Stimulated activated CD8-positive, alpha-beta memory T cell treated with anti-CD3 and anti-CD28 coated beads, Interleukin-12 subunit alpha, Interleukin-12 subunit beta, amount 100 ng/mL, for 1 hour (primary cell): ENCODE measurements at regions not wholly inside any gene's neighbourhood (a gene's known extent, or its start where the extent isn't known, plus 50 kb on each side); places are given as distances from the start of the nearest gene placed in this dataset.
"Not testable (repeated sequence)": the region's sequence is repeated elsewhere in the genome, so short reads cannot be mapped to it uniquely, and the experiment has no call there.

Experiments
- DNase-seq: peaks from one replicate; pipeline ENCODE4 v3.0.0-alpha.2; 2020; ENCODE audit warnings: low read depth

DNA sequence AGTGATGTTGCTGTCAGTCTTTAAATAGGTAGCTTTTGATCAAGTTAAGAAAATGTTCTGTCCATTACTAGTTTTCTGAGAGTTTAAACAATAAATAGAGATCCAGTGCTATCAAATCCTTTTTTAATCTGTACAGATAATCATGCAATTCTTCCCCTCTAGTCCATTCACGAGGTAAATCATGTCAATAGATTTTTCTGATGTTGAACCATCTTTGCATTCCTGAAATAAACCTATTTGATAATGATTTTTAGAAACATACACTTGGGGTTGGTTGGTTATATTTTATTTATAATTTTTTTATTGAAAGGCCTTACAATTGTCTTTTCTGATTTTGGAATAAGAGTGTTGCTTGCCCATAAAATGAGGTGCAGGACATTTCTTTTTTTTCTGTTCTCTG lies 95.0 kb downstream of the FAM53A start:
- no peak for DNase-seq

DNA sequence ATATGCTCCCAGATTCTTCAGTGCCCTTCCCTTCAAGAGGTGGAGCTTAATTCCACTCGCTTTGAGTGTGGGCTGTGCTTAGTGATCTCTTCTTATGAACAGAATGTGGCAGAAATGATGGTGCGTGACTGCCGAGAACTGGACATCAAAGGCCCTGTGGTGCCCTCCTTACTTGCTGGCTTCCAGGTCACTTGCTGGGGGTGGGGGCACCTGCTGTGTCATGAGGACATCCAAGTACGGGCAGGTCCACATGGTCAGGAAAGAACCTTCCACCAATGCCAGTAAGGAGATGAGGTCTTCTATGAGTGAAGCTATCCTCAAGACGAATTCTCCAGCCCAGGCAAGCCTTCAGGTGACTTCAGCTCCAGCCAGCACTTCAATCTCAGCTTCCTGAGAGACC lies 95.8 kb downstream of the FAM53A start:
- DNase-seq = no peak

- DNase-seq = no peak
Measured at GRCh38 chr4:1584498-1584897, 99.6 kb downstream of the FAM53A start.

- DNase-seq = no peak
Measured at GRCh38 chr4:1583859-1584258, 100.3 kb downstream of the FAM53A start.

GRCh38 chr4:1583051-1583785 lies 100.9 kb downstream of the FAM53A start:
- no peak for DNase-seq

GRCh38 chr4:1582227-1582626 lies 101.9 kb downstream of the FAM53A start:
- DNase-seq = no peak

DNA sequence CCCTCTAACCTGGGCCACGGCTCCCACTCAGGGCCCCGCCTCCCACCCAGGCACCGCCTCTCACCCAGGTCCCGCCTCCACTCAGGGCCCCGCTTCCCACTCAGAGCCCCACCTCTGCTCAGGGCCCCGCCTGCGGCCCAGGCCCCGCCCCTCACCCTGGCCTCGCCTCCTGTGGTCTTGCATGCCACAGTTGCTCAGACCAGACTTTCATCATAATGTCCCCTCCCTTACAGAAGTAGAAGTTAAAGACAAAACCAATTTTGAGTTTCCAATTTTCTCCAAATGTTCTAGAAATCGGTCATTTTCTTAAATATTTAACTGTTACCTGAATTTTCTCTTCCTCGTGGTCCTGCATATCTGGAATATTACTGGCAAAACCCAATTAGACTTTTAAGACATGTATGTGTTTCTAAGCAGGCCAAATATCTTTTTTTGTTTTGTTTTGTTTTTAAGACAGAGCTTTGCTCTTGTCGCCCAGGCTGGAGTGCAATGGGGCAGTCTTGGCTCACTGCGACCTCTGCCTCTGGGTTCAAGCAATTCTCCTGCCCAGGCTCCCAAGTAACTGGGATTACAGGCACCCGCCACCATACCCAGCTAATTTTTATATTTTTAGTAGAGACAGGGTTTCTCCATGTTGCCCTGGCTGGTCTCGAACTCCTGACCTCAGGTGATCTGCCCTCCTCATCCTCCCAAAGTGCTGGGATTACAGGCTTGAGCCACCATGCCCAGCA lies 102.8 kb downstream of the FAM53A start:
- DNase-seq = peak; percentile 72

DNA sequence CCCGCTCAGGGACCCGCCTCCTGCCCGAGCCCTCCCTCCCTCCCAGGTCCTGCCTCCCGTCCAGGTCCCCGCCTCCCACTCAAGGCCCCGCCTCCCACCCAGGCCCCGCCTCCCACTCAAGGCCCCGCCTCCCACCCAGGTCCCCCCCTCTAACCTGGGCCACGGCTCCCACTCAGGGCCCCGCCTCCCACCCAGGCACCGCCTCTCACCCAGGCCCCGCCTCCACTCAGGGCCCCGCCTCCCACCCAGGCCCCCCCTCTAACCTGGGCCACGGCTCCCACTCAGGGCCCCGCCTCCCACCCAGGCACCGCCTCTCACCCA lies 103.5 kb downstream of the FAM53A start:
- not testable (repeated sequence) for DNase-seq

GRCh38 chr4:1579901-1580691 lies 104.0 kb downstream of the FAM53A start:
- DNase-seq = peak; percentile 85

DNA sequence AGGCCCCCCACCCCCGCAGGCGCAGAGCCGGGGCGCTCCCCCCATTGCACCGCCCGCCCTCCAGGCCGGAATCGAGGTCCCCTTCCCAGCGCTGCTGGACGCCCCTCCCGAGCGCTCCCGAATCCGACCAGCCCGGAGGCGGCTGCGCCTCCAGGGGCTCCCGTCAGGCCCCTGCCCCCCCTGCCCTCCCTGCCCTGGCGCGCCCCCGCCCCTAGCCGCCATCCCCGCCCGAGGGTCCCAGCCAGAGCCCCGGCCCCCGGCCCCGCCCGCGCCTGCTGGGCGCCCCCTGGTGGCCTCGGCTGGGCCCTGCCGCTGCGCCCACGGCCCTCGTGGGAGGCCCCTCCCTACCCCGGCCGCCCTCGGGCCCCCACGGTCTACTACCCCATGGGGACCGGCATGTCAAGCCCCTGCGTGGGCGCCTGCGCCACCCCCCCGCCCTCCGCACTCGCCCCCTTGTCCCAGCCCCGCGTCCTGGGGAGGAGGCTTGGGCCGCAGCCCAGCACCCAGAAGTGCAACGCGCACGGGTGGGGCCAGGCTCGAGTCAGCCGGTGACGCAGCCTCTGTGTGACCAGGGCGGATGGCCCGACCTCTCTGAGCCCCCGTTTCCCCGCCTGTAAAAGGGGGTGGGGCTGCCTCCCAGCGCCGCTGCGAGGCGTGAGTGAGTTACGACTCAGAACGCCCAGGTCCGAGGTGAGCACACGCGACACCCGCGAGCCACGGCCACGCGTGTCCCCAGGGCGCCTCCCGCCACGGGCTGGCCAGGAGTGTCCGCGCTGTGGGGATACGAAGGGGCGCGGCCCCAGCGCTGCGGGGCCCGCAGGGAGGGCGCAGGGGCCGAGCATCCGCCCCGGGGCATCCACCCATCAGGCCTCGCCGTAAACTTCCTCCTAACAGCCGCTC lies 104.9 kb downstream of the FAM53A start:
- DNase-seq = peak; percentile 59

DNA sequence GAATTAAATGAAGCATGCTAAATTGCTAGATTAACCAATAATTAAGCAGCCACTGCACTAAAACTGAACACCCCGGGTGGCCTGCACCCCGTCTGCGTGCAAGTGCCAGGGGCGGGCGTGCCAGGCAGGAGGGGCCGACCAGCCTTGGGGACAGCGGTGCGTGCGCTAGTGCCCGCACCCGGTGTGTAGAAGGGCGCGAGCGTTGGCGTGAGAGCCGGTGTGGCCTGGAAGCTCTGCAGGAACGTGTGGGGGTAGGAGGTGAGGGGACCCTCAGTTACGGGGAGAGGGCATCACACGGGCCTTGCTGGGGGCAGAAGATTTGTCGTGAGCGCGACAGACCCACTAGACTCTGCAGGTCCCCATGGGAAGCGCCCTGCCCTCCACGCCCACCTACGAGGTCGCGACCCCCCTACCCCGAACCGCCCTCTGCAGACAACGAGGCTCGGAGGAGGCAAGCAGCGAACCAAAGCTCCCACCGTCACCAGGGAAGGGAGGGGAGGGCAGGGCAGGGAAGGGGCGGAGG lies 105.8 kb downstream of the FAM53A start:
- DNase-seq = no peak

DNA sequence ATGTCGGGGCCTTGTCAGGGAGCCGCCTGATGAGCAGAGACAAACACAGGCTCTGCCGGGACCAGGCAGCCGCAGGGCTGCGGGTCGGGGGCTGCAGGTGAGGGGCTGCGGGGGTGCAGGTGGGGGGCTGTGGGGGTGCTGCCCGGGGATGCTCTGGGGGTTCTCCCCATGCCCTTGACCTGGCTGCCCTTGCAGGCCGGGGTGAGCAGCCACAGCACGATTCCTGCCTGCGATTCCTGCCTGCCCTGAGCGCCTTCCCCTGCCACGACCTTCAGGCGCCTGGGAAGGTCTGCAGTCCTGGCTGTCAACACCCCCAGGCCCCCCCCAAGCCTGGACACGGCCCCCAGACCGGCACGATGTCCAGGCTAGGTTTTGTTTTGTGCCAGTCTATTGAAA lies 106.3 kb downstream of the FAM53A start:
- no peak for DNase-seq

GRCh38 chr4:1576961-1577821 lies 106.9 kb downstream of the FAM53A start:
- no peak for DNase-seq

GRCh38 chr4:1576304-1576960 lies 107.7 kb downstream of the FAM53A start:
- DNase-seq = no peak

- no peak for DNase-seq
Measured at GRCh38 chr4:1575418-1576303, 108.5 kb downstream of the FAM53A start.

DNA sequence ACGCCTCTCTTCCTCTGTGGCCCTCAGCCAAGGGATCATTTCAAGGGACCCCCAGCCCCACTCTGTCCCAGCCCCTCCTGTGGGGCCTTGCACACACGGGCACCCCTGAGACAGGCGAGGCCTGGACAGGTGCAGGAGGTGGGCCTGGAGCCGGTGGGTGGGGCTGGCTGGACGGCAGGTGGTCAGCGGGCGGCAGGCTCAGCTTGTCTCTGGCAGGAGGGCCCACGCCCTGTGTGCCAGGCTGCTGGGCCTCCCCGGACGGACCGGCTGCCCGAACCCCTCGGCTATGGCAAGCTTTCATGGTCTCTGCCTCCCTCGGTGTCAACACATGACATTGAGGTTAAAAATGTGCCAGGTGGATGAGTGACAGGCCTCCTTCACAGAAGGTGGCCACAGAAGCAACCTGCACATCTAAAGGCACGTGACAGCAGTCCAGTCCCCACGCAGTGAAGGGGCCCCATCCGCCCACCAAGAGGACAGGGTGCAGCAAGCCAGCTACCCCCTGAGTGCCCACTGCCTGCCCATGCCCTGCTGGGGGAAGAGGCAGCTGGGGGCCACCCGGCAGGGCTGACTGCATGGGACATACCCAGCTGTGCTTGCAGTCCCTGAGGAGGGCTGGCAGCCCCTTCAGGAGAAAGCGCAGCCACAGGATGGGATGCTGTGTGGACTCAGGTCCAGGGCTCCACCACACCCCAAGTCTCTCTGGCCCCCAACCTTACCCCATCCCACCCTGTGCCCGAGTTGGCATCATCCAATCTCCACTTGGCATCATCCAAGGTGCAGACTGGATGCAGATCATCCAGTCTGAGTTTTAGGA lies 109.3 kb downstream of the FAM53A start:
- no peak for DNase-seq

DNA sequence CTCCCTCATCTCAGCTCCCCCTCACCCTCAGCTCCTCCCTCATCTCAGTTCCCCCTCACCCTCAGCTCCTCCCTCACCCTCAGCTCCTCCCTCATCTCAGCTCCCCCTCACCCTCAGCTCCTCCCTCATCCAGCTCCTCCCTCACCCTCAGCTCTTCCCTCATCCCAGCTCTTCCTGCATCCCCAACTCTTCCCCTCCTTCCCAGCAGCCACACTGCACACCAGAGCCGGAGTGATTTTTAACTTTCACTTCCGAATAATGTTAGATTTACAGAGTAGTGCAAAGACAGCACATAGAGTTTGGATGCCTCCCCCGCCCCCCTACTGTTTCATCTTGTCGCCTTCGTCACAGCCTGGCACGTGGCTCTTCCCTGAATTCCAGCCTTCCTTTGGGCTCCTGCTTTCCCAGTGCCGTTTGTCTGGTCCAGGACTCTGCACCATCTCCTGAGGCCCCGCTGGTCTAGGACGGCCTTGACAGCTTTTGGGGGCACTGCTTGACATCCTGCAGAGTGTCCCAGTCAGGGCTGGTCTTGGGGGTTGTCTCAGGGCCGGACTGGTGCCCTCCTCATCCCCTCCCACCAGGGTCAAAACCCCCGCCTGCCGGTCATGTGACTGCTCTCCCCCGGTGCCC lies 110.2 kb downstream of the FAM53A start:
- no peak for DNase-seq
